ENCODE measurements at regions not wholly inside any gene's neighbourhood (a gene's known extent, or its start where the extent isn't known, plus 50 kb on each side); places are given as distances from the start of the nearest gene placed in this dataset.

GRCh38 chr3:72265256-72266015, 480.5 kb upstream of the PROK2 start:
- no peaks in the 10 kb centered on the region for H3K27me3 ChIP-seq (ENCODE audit: insufficient read depth, low read length)
- H3K4me3 ChIP-seq (ENCODE audit: low read length), result no peak overlapping the region
- H3K9me3 ChIP-seq (ENCODE audit: low read depth, low read length), result no peaks in the 10 kb centered on the region
- peaks cover 24% of the 10 kb centered on the region for H3K4me1 ChIP-seq (ENCODE audit: insufficient read depth, low read length)

GRCh38 chr3:72263223-72263990, 478.5 kb upstream of the PROK2 start:
- Histone ChIP-seq H3K4me1 (ENCODE audit: insufficient read depth, low read length) (peaks cover 22% of the 10 kb centered on the region), H3K4me3 (ENCODE audit: low read length) (no peak overlapping the region), H3K9me3 (ENCODE audit: low read depth, low read length) (no peaks in the 10 kb centered on the region), H3K27me3 (ENCODE audit: insufficient read depth, low read length) (no peaks in the 10 kb centered on the region)

DNA sequence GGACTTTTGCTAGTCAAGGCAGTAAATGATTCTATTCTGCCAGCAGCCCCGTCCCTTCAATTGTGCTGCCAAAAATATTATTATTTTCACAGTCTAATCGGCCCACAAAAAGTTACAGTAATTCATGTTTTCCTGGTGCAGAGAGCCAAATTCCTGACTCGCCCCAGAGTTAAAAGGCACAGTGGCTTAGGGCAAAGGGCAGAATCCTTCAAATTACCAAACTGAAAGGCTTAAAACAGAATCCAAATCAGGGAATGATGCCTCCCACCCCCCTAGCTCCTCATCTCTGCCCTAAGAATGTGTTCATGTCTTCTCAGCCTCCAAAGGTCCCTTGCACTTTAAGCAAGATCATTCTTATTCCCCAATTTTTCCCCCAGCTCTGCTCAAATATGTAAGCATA, 477.8 kb upstream of the PROK2 start:
- Histone ChIP-seq H3K4me1 (ENCODE audit: insufficient read depth, low read length) (peaks cover 27% of the 10 kb centered on the region), H3K9me3 (ENCODE audit: low read depth, low read length) (no peaks in the 10 kb centered on the region), H3K27me3 (ENCODE audit: insufficient read depth, low read length) (no peaks in the 10 kb centered on the region), H3K4me3 (ENCODE audit: low read length) (no peak overlapping the region)

DNA sequence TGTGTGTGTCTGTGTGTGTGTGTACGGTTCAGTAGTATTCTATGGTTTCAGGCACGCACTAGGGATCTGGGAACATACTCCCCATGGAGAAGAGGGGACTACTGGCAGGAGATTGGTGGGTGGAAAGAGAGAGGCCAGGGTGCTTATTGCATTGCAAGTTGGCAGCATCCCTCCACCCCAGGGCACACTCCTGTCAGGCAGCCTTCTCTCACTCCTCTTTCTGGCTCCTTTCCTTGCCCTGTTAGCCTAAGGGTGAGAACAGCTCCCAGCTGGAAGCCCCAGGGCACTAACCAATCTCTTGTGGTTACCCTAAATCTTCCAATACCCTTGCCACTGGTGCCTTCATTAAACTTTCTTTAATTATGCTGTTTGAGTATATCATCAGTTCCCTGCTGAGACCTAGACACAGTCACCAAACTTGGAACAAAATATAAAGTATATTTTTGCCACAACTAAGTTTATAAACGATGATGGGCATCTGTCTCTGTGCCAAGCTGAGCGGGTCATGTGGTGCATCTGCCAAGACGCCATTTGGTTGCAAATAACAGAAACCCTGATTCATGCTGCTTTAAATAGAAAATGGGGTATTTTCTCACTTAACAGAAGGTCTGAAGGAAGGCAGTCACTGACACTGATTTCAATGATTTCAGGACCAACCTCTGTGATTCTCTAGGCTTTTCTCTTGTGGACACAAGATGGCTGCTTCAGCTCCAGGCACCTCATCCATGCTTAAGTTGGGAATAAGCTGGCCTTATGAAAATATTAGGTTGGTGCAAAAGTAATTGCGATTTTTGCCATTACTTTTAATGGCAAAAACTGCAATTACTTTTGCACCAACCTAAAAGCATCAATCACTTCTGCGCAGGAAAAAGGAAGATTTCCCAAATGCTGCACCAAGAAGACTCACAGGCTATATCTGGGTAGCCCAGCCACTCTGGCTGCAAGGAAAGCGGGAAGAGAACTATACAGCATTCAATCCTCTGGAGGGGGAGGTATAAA, 476.9 kb upstream of the PROK2 start:
- no peak overlapping the region for H3K4me3 ChIP-seq (ENCODE audit: low read length)

GRCh38 chr3:72260588-72260910, 475.6 kb upstream of the PROK2 start:
- Histone ChIP-seq H3K4me1 (ENCODE audit: insufficient read depth, low read length) (peaks cover 33% of the 10 kb centered on the region), H3K4me3 (ENCODE audit: low read length) (no peak overlapping the region), H3K27me3 (ENCODE audit: insufficient read depth, low read length) (no peaks in the 10 kb centered on the region), H3K9me3 (ENCODE audit: low read depth, low read length) (no peaks in the 10 kb centered on the region)

More for the DNA sequence above, 476.9 kb upstream of the PROK2 start:
- Histone ChIP-seq H3K9me3 (ENCODE audit: low read depth, low read length) (no peaks in the 10 kb centered on the region), H3K27me3 (ENCODE audit: insufficient read depth, low read length) (no peaks in the 10 kb centered on the region), H3K4me1 (ENCODE audit: insufficient read depth, low read length) (peaks cover 27% of the 10 kb centered on the region)

- Histone ChIP-seq H3K9me3 (ENCODE audit: low read depth, low read length) (no peaks in the 10 kb centered on the region), H3K4me3 (ENCODE audit: low read length) (no peak overlapping the region), H3K4me1 (ENCODE audit: insufficient read depth, low read length) (peaks cover 34% of the 10 kb centered on the region), H3K27me3 (ENCODE audit: insufficient read depth, low read length) (no peaks in the 10 kb centered on the region)
These were observed 475.0 kb upstream of the PROK2 start for GRCh38 chr3:72259755-72260587.

- H3K27me3 ChIP-seq (ENCODE audit: insufficient read depth, low read length), result no peaks in the 10 kb centered on the region
- no peaks in the 10 kb centered on the region for H3K9me3 ChIP-seq (ENCODE audit: low read depth, low read length)
- no peak overlapping the region for H3K4me3 ChIP-seq (ENCODE audit: low read length)
- peaks cover 34% of the 10 kb centered on the region for H3K4me1 ChIP-seq (ENCODE audit: insufficient read depth, low read length)
These were observed 473.6 kb upstream of the PROK2 start for GRCh38 chr3:72258361-72259141.

DNA sequence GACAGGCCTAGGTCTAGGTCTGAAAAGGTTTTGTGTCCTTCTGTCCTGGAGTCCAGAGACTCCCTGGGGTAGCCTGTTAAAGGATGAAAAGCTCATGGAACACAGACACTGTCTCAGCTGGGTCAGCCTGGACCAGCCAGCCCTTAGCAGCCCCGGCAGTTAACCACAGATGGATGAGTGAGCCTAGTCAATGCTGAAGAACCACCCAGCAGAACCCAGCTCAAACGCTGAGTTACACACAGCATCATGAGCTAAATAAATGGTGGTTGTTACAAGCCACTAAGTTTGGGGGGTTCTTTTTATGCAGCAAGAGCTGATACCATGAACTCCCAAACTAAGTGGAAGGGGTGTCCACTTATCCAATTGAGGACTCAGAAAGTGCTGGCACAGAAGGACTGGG, 472.8 kb upstream of the PROK2 start:
- no peaks in the 10 kb centered on the region for H3K9me3 ChIP-seq (ENCODE audit: low read depth, low read length)
- peaks cover 34% of the 10 kb centered on the region for H3K4me1 ChIP-seq (ENCODE audit: insufficient read depth, low read length)
- no peak overlapping the region for H3K4me3 ChIP-seq (ENCODE audit: low read length)
- no peaks in the 10 kb centered on the region for H3K27me3 ChIP-seq (ENCODE audit: insufficient read depth, low read length)

DNA sequence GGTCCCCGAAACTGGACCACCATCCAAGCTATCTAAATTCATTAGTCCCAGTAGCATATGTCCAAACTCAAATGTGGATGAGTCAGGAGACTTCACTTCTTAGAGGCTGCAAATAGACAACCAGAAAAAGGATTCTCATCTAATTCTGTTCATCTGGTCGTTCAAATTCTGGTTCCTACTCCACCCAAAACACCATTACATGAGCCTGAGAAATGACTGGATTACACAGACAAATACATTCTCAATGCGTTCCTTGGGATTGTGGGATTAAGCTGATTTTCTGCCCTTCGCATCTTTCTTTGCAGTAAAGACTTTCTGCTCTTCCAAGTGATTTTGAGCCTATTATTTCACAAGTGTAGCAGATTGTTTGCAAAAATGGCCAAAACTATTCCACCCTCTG, 472.3 kb upstream of the PROK2 start:
- Histone ChIP-seq H3K27me3 (ENCODE audit: insufficient read depth, low read length) (no peaks in the 10 kb centered on the region), H3K4me1 (ENCODE audit: insufficient read depth, low read length) (peaks cover 34% of the 10 kb centered on the region), H3K4me3 (ENCODE audit: low read length) (no peak overlapping the region), H3K9me3 (ENCODE audit: low read depth, low read length) (no peaks in the 10 kb centered on the region)

GRCh38 chr3:72256716-72257115, 471.8 kb upstream of the PROK2 start:
- no peaks in the 10 kb centered on the region for H3K9me3 ChIP-seq (ENCODE audit: low read depth, low read length)
- H3K4me1 ChIP-seq (ENCODE audit: insufficient read depth, low read length), result peaks cover 34% of the 10 kb centered on the region
- H3K27me3 ChIP-seq (ENCODE audit: insufficient read depth, low read length), result no peaks in the 10 kb centered on the region
- H3K4me3 ChIP-seq (ENCODE audit: low read length), result no peak overlapping the region

DNA sequence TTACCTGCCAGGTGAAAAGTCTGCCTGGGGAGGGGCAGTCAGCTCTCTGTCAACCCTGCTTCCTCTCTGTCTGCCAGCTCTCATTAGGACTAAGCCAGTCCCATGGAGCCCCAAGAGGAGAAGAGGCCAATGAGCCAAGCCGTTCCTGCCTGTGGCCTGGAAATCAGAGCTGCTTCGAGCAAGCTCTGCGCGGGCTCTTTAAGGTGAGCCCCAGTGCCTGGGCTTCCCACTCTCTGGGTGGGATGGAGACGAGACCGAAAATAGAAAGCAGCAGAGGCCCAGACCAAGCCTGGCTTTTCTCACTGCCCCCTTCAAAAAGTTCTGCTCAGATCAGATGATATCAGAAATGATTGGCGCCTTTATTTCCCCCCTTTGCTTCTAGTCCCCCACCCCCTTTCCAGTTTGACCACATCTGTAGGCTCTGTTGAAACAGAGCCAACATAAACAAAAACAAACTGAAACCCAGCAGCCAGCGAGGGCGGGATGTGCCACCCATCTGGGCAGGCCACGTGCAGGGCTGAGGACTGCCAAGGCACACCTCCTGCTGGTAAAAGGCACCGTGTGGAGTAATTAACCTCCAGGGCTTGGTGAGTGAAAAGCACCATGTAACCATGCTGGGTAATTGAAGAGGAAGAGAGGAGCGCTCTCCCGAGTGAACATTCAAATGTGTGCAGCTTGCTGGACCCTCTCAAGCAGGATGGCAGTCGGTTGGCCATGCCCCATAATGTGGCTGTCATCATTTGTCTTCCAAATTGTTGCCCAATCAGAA, 471.0 kb upstream of the PROK2 start:
- H3K27me3 ChIP-seq (ENCODE audit: insufficient read depth, low read length), result no peaks in the 10 kb centered on the region
- H3K4me3 ChIP-seq (ENCODE audit: low read length), result no peak overlapping the region
- no peaks in the 10 kb centered on the region for H3K9me3 ChIP-seq (ENCODE audit: low read depth, low read length)
- H3K4me1 ChIP-seq (ENCODE audit: insufficient read depth, low read length), result peaks cover 34% of the 10 kb centered on the region

DNA sequence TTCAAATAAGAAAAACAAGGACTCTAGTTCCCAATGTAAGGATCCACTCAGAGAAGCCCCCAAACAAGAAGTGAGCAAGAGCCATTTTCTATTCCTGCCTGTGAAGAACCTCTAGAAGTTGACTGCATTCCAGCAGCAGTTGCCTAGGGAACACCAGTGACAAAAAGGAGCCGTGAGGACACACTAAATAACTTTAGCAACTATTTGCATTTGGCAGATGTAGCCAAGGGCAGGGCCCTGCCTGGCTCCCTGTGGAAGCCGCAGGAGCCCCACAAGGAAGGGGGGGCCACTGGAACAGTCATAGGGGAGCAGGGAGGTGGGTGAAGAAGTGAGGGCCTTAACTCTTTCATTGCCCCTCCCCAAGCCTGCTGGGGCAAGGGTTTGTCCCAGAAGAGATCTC, 470.2 kb upstream of the PROK2 start:
- Histone ChIP-seq H3K4me1 (ENCODE audit: insufficient read depth, low read length) (peaks cover 34% of the 10 kb centered on the region), H3K9me3 (ENCODE audit: low read depth, low read length) (no peaks in the 10 kb centered on the region), H3K27me3 (ENCODE audit: insufficient read depth, low read length) (no peaks in the 10 kb centered on the region), H3K4me3 (ENCODE audit: low read length) (no peak overlapping the region)

DNA sequence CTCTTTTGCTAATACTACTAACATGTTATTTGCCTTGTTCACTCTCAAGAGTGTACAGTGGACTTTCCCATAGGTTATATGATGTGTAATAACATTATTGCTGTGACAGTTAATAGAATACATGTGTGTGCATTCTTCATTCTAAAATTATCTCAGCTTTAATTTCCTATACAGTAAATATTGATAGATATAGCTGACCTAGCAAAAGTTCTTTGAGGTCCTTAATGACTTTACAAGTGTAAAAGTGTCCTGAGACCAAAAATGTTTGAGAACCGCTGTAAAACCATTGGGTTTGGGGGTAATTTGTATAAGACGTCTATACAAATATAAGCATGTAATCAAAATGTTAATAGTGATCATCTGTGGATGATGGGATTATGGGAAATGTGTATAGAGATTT, 469.5 kb upstream of the PROK2 start:
- Histone ChIP-seq H3K4me3 (ENCODE audit: low read length) (no peak overlapping the region), H3K4me1 (ENCODE audit: insufficient read depth, low read length) (peaks cover 28% of the 10 kb centered on the region), H3K27me3 (ENCODE audit: insufficient read depth, low read length) (no peaks in the 10 kb centered on the region), H3K9me3 (ENCODE audit: low read depth, low read length) (no peaks in the 10 kb centered on the region)

Data from mononuclear cell (primary cell).